ENCODE measurements at regions not wholly inside any gene's neighbourhood (a gene's known extent, or its start where the extent isn't known, plus 50 kb on each side); places are given as distances from the start of the nearest gene placed in this dataset.

GRCh38 chr6:84575264-84575663, 189.1 kb downstream of the TBX18 start:
- FAIRE-seq (no peak), DNase-seq (ENCODE audit: low read depth in 1 of 2, low spot score in 2 of 2) (no peak)
- H2BK120ac ChIP-seq (replicated peaks; ENCODE audit: low read depth, low read length) = no peak overlapping the region
- no peaks in the 10 kb centered on the region for H3K27me3 ChIP-seq (replicated peaks in 1 of 4; ENCODE audit: control insufficient read depth in 3 of 4, extremely low read depth in 1 of 4, insufficient read depth in 3 of 4, low read length in 3 of 4)
- TF ChIP-seq JUN (IDR thresholded peaks at IDR 0.05; ENCODE audit: low read depth, low read length) (no peak), JUND (IDR thresholded peaks at IDR 0.05; ENCODE audit: low read length) (no peak), TCF12 (IDR thresholded peaks at IDR 0.05; ENCODE audit: low read depth, low read length) (no peak), SP1 (IDR thresholded peaks at IDR 0.05; ENCODE audit: low read depth, low read length) (no peak), CHD1 (IDR thresholded peaks at IDR 0.05; ENCODE audit: low read depth, low read length) (no peak), RXRA (IDR thresholded peaks at IDR 0.05; ENCODE audit: insufficient read depth, low read depth, low read length) (no peak), EGR1 (IDR thresholded peaks at IDR 0.05; ENCODE audit: borderline replicate concordance, low read depth, low read length) (no peak)
- no peak overlapping the region for H3K4ac ChIP-seq (replicated peaks; ENCODE audit: insufficient read length, low read depth, low read length)
- H3K4me1 ChIP-seq (replicated peaks in 1 of 4; ENCODE audit: control insufficient read depth in 3 of 4, insufficient read depth in 4 of 4, low read length in 3 of 4) = no peaks in the 10 kb centered on the region
- no peak overlapping the region for H3K9ac ChIP-seq (replicated peaks in 1 of 4; ENCODE audit: extremely low read depth in 1 of 4, low read depth in 3 of 4, low read length in 3 of 4)
- no peak overlapping the region for H2BK5ac ChIP-seq (ENCODE audit: low read depth, low read length)
- POLR2A ChIA-PET (ENCODE audit: partially characterized antibody) = no interaction called here
- H2BK15ac ChIP-seq (ENCODE audit: low read length) = no peak overlapping the region
- no peaks in the 10 kb centered on the region for H3K36me3 ChIP-seq (ENCODE audit: control insufficient read depth in 2 of 4, insufficient read depth in 4 of 4, low read length in 3 of 4)
- no peak overlapping the region for H3K18ac ChIP-seq (ENCODE audit: extremely low read depth, low read length)
- no peaks in the 10 kb centered on the region for H3K79me1 ChIP-seq (ENCODE audit: low read depth, low read length)
- H2BK20ac ChIP-seq (ENCODE audit: low read length) = no peak overlapping the region
- peaks cover 0 to 2% of the 10 kb centered on the region in 2 experiments; a peak in 2 of 4 replicates for H3K9me3 ChIP-seq (ENCODE audit: insufficient read depth in 2 of 2, low read depth in 1 of 2, low read length in 1 of 2)
- no peak overlapping the region for H3K14ac ChIP-seq (ENCODE audit: insufficient read length)
- no peak overlapping the region for H2AFZ ChIP-seq (ENCODE audit: low read length)
- H3K4me3 ChIP-seq (ENCODE audit: extremely low read depth in 1 of 4, insufficient read depth in 2 of 4, low read depth in 3 of 4, low read length in 4 of 4) = no peak overlapping the region
- no peaks in the 10 kb centered on the region for H4K20me1 ChIP-seq (replicated peaks in 1 of 2; ENCODE audit: control insufficient read depth in 1 of 2, insufficient read depth in 2 of 2, low read length in 2 of 2)
- no peak overlapping the region for H2BK12ac ChIP-seq (ENCODE audit: low read depth, low read length)
- H3K23me2 ChIP-seq (ENCODE audit: low read depth, low read length) = no peaks in the 10 kb centered on the region
- no peak overlapping the region for H3K4me2 ChIP-seq (ENCODE audit: insufficient read depth in 1 of 2, low read depth in 2 of 2, low read length in 2 of 2)
- H3K27ac ChIP-seq (ENCODE audit: low read depth, low read length) = no peak overlapping the region
- no peaks in the 10 kb centered on the region for H3K79me2 ChIP-seq (ENCODE audit: control insufficient read depth in 1 of 2, insufficient read depth in 2 of 2, low read length in 2 of 2)
- H4K91ac ChIP-seq (replicated peaks; ENCODE audit: insufficient read length, low read length) = no peak overlapping the region
- 73% methylated on average over 1 of the region's 1 CpG; no CpG with 5 or more reads in 1 of the 2 experiments for WGBS, 2 experiments (ENCODE audit: extremely low coverage in 1 of 2, insufficient coverage in 1 of 2, insufficient read length in 1 of 2, insufficient replicate concordance in 2 of 2, low coverage in 1 of 2, low lambda C conversion rate in 2 of 2, missing lambda C conversion rate in 1 of 2)
- H4K8ac ChIP-seq (ENCODE audit: extremely low read depth, insufficient read depth, low read length) = no peak overlapping the region
- CTCF ChIA-PET (ENCODE audit: partially characterized antibody) = interaction anchor here (3.1 kb wide), 1 partner anchor 153 kb away, joined by 11 read pairs; no protein-coding TSS in a partner anchor
- no peak overlapping the region for H2AK5ac ChIP-seq (ENCODE audit: low read depth, low read length)
- no peak overlapping the region for H3K23ac ChIP-seq (ENCODE audit: insufficient read length)
- no peak overlapping the region for H3K56ac ChIP-seq (replicated peaks; ENCODE audit: insufficient read length, low read depth, low read length)
- H4K5ac ChIP-seq (ENCODE audit: insufficient read length, low read depth, low read length) = no peak overlapping the region

Data from H1 (cell line).